OCI-LY1 (cell line): ENCODE measurements at regions not wholly inside any gene's neighbourhood (a gene's known extent, or its start where the extent isn't known, plus 50 kb on each side); places are given as distances from the start of the nearest gene placed in this dataset.

Experiments
- H2AFZ ChIP-seq: fragments of 200-600 bp; sonication (generic), shearing (Covaris generic); 2 replicates; pipeline ENCODE4 v1.6.0; 2014; ENCODE audit warnings: antibody characterized with exemption, mild to moderate bottlenecking, low read length
- H3F3A ChIP-seq: fragments of 200-600 bp; sonication (generic), shearing (Covaris generic); 2 replicates; pipeline ENCODE4 v1.6.0; 2014; ENCODE audit warnings: mild to moderate bottlenecking, antibody characterized with exemption, low read length, moderate library complexity; ENCODE audit not compliant: insufficient read depth
- H3K27ac ChIP-seq: fragments of 200-600 bp; sonication (generic); 2 replicates; pipeline ENCODE4 v1.5.1; 2014; ENCODE audit warnings: low read length, mixed run types, mild to moderate bottlenecking, low read depth; ENCODE audit not compliant: poor library complexity, severe bottlenecking
- H3K27me3 ChIP-seq: fragments of 200-600 bp; sonication (generic); 2 replicates; pipeline ENCODE4 v1.6.0; 2014; ENCODE audit warnings: antibody characterized with exemption, mild to moderate bottlenecking, low read length, moderate library complexity; ENCODE audit not compliant: insufficient read depth
- H3K36me3 ChIP-seq: fragments of 200-600 bp; sonication (generic); 2 replicates; pipeline ENCODE4 v1.6.1; 2014; ENCODE audit warnings: mild to moderate bottlenecking, antibody characterized with exemption, low read length, moderate library complexity, mixed read lengths; ENCODE audit not compliant: insufficient read depth
- H3K4me1 ChIP-seq: fragments of 200-600 bp; sonication (generic); 2 replicates; pipeline ENCODE4 v1.5.1; 2014; ENCODE audit warnings: mild to moderate bottlenecking, low read length, moderate library complexity; ENCODE audit not compliant: insufficient read depth, severe bottlenecking
- H3K4me2 ChIP-seq: fragments of 200-600 bp; sonication (generic), shearing (Covaris generic); 2 replicates; pipeline ENCODE4 v1.6.1; 2014; ENCODE audit warnings: low read length
- H3K4me3 ChIP-seq: fragments of 200-600 bp; sonication (generic); 2 replicates; pipeline ENCODE4 v1.5.1; 2014; ENCODE audit warnings: low read length, low read depth, mild to moderate bottlenecking, mixed read lengths; ENCODE audit not compliant: poor library complexity, severe bottlenecking
- H3K79me2 ChIP-seq: fragments of 200-600 bp; shearing (Covaris generic); 2 replicates; pipeline ENCODE4 v1.6.1; 2016; ENCODE audit warnings: mixed run types, low read length, mixed read lengths; ENCODE audit not compliant: insufficient read depth
- H3K9ac ChIP-seq: fragments of 200-600 bp; sonication (generic), shearing (Covaris generic); 2 replicates; pipeline ENCODE4 v1.6.1; 2014; ENCODE audit warnings: mild to moderate bottlenecking, low read length, mixed read lengths
- H3K9me2 ChIP-seq: fragments of 200-600 bp; sonication (generic), shearing (Covaris generic); 2 replicates; pipeline ENCODE4 v1.6.1; 2014; ENCODE audit warnings: low read depth, mild to moderate bottlenecking, low read length, mixed read lengths
- H3K9me3 ChIP-seq: fragments of 200-600 bp; shearing (Covaris generic); 2 replicates; pipeline ENCODE4 v1.6.1; 2014; ENCODE audit warnings: low read length, mixed read lengths
- H4K20me1 ChIP-seq: fragments of 200-600 bp; sonication (generic), shearing (Covaris generic); 2 replicates; pipeline ENCODE4 v1.6.0; 2016; ENCODE audit warnings: mild to moderate bottlenecking, low read length; ENCODE audit not compliant: insufficient read depth
- CTCF ChIP-seq: fragments of 200-600 bp; sonication (generic), shearing (Covaris generic); IDR thresholded peaks from 2 replicates; pipeline ENCODE4 v1.5.1; 2017; ENCODE audit warnings: mild to moderate bottlenecking, antibody characterized with exemption, low read length, moderate library complexity, mixed read lengths
- EZH2 ChIP-seq: fragments of 200-600 bp; sonication (generic), shearing (Covaris generic); IDR thresholded peaks from 2 replicates; pipeline ENCODE4 v1.8.0; 2017; ENCODE audit warnings: borderline replicate concordance, mixed run types, mild to moderate bottlenecking, antibody characterized with exemption, low read length, moderate library complexity, mixed read lengths

GRCh38 chr4:187304133-187304532 lies 580.5 kb upstream of the FAT1 start:
- H3K36me3 ChIP-seq = no peaks in the 10 kb centered on the region
- 0 out of 2 replicates have a peak, but pooled peaks cover 2% of the 10 kb centered on the region for H3K9me3 ChIP-seq
- H3K9me2 ChIP-seq = no peaks in the 10 kb centered on the region
- H4K20me1 ChIP-seq = no peaks in the 10 kb centered on the region
- H2AFZ ChIP-seq = no peak overlapping the region
- no peak overlapping the region for H3K27ac ChIP-seq
- TF ChIP-seq EZH2 (no peak), CTCF (no peak)
- no peak overlapping the region for H3K4me2 ChIP-seq
- H3K27me3 ChIP-seq = no peaks in the 10 kb centered on the region
- peaks cover 24% of the 10 kb centered on the region for H3K4me1 ChIP-seq
- no peaks in the 10 kb centered on the region for H3K79me2 ChIP-seq
- H3K9ac ChIP-seq = no peak overlapping the region
- H3K4me3 ChIP-seq = no peak overlapping the region
- H3F3A ChIP-seq = no peaks in the 10 kb centered on the region

- Histone ChIP-seq H3K4me2 (no peak overlapping the region), H3F3A (no peaks in the 10 kb centered on the region), H3K27me3 (no peaks in the 10 kb centered on the region), H4K20me1 (no peaks in the 10 kb centered on the region), H3K79me2 (no peaks in the 10 kb centered on the region), H2AFZ (no peak overlapping the region), H3K9me3 (no peaks in the 10 kb centered on the region), H3K36me3 (no peaks in the 10 kb centered on the region), H3K27ac (no peak overlapping the region), H3K4me1 (peaks cover 27% of the 10 kb centered on the region), H3K9me2 (no peaks in the 10 kb centered on the region), H3K9ac (no peak overlapping the region), H3K4me3 (no peak overlapping the region)
- TF ChIP-seq EZH2 (no peak), CTCF (no peak)
Observed at GRCh38 chr4:187307131-187307530, 583.5 kb upstream of the FAT1 start.

GRCh38 chr4:187309456-187309855 lies 585.8 kb upstream of the FAT1 start:
- Histone ChIP-seq H3K4me1 (peaks cover 30% of the 10 kb centered on the region), H3K4me3 (no peak overlapping the region), H3K9ac (no peak overlapping the region), H2AFZ (no peak overlapping the region), H3K27me3 (no peaks in the 10 kb centered on the region), H3K4me2 (no peak overlapping the region), H3K36me3 (no peaks in the 10 kb centered on the region), H3K79me2 (no peaks in the 10 kb centered on the region), H3F3A (no peaks in the 10 kb centered on the region), H3K9me3 (no peaks in the 10 kb centered on the region), H3K27ac (no peak overlapping the region), H3K9me2 (no peaks in the 10 kb centered on the region), H4K20me1 (no peaks in the 10 kb centered on the region)
- TF ChIP-seq EZH2 (no peak), CTCF (no peak)
